Stomach (tissue), 4 donors: ENCODE measurements at regions not wholly inside any gene's neighbourhood (a gene's known extent, or its start where the extent isn't known, plus 50 kb on each side); places are given as distances from the start of the nearest gene placed in this dataset.

Experiments
- POLR2A ChIP-seq, 4 donors: fragments of 450-650 bp; IDR thresholded peaks; one replicate each; pipeline ENCODE4 v1.6.1; 2016; ENCODE audit warnings: antibody characterized with exemption in 4 of 4, control low read depth in 2 of 4, mild to moderate bottlenecking in 1 of 4, moderate library complexity in 1 of 4
- POLR2AphosphoS5 ChIP-seq, 3 donors: sonication (generic); formaldehyde crosslinking; IDR thresholded peaks; one replicate each; pipeline ENCODE4 v1.6.1; 2016; ENCODE audit warnings: antibody characterized with exemption in 3 of 3

DNA sequence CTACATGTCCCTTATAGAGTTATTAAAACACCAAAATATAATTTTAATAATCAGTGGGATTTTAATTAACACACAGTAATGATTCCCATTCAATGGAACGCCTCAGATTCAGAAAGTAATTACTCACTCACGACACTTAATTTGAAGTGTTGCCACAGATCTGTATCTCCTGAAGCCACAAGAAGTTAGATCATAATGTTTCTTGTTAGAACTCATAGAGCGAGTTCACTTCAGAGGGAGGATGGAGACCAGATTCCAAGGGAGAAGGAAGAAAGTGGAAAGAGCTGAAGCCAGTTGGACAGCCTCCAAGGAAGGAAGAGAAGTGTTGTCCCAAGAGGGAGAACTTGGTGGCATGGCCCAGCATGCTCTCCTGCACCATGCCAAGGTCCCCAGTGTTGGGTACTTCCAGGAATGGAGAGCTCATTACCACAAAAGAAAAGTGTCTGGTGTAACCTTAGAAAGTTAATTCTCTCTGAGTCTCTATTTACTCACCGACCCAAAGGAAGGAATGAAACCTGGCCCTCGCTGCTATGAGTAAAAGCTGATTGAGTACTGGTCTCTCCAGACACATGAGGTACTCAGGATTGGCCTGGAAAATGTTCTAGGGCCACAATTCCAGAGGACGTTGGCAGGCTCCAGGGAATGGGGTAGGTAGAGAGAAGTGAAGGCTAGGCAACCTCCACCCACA lies 305.4 kb downstream of the BCL11B start:
- TF ChIP-seq POLR2AphosphoS5 (IDR thresholded peaks at IDR 0.05), result no peak
- TF ChIP-seq POLR2A (IDR thresholded peaks at IDR 0.05), result no peak
